Esophagus muscularis mucosa (tissue), 4 donors: ENCODE measurements at regions not wholly inside any gene's neighbourhood (a gene's known extent, or its start where the extent isn't known, plus 50 kb on each side); places are given as distances from the start of the nearest gene placed in this dataset.

Source experiments
- DNase-seq: peaks from one replicate; pipeline ENCODE4 v3.0.0-alpha.2; 2017; ENCODE audit errors: extremely low spot score
- H3K27ac ChIP-seq, 4 donors: fragments of 200-600 bp; sonication (generic); replicated peaks in 1 of 4; 1 replicate in 3 of 4; 2 replicates in 1 of 4; pipeline ENCODE4 v1.5.1; 2016 to 2019; ENCODE audit warnings: mild to moderate bottlenecking in 1 of 4
- H3K27me3 ChIP-seq, 4 donors: fragments of 200-600 bp; sonication (generic); one replicate each; pipeline versions ENCODE4 v1.5.1 to v1.6.0; 2016 to 2019
- H3K36me3 ChIP-seq, 4 donors: fragments of 200-600 bp; sonication (generic); one replicate each; pipeline ENCODE4 v1.5.1; 2016 to 2019
- H3K4me1 ChIP-seq, 4 donors: fragments of 200-600 bp; sonication (generic); one replicate each; pipeline ENCODE4 v1.5.1; 2016 to 2019
- H3K4me3 ChIP-seq, 4 donors: fragments of 200-600 bp; sonication (generic); 1 replicate in 2 of 4; 2 replicates in 2 of 4; pipeline ENCODE4 v1.5.1; 2016 to 2019; ENCODE audit warnings: mild to moderate bottlenecking in 4 of 4, moderate library complexity in 1 of 4
- H3K9me3 ChIP-seq, 4 donors: fragments of 200-600 bp; sonication (generic); 1 replicate in 3 of 4; 2 replicates in 1 of 4; pipeline ENCODE4 v1.5.1; 2016 to 2019
- CTCF ChIP-seq, 3 experiments: fragments of 200-600 bp in 2 of 3; fragments of 450-650 bp in 1 of 3; sonication (generic) in 2 of 3; IDR thresholded peaks; one replicate each; pipeline ENCODE4 v1.5.1; 2017 to 2019; ENCODE audit warnings: antibody characterized with exemption in 3 of 3, mild to moderate bottlenecking in 2 of 3, moderate library complexity in 1 of 3
- EP300 ChIP-seq: sonication (generic); formaldehyde crosslinking; IDR thresholded peaks from one replicate; pipeline ENCODE4 v1.6.1; 2017; ENCODE audit warnings: antibody characterized with exemption
- POLR2A ChIP-seq: fragments of 450-650 bp; IDR thresholded peaks from one replicate; pipeline ENCODE4 v1.6.1; 2017; ENCODE audit warnings: antibody characterized with exemption, moderate library complexity, mild to moderate bottlenecking, low read depth
- POLR2AphosphoS5 ChIP-seq, 2 donors: sonication (generic); formaldehyde crosslinking; IDR thresholded peaks; one replicate each; pipeline ENCODE4 v1.6.1; 2017; ENCODE audit warnings: antibody characterized with exemption in 2 of 2
- WGBS: methylation state at CpG from one replicate; pipeline ENCODE4 v1.1.5; 2018; 5-methylcytosine and 5-hydroxymethylcytosine counted together
- intact Hi-C: fragments of 100-400 bp; cut with DNase I; formaldehyde crosslinking; loops from one replicate; pipeline ENCODE4 v1.15.1; 2023

- peaks cover 0 to 8% (median 0%) of the 10 kb centered on the region in 4 donors for H3K4me1 ChIP-seq
- H3K4me3 ChIP-seq, result no peak overlapping the region
- no peak overlapping the region for H3K27ac ChIP-seq
- no peak for TF ChIP-seq EP300
- TF ChIP-seq POLR2AphosphoS5 (IDR thresholded peaks at IDR 0.05), result no peak
- DNase-seq, result no peak
- no peaks in the 10 kb centered on the region for H3K27me3 ChIP-seq
- no peaks in the 10 kb centered on the region for H3K36me3 ChIP-seq
- no peaks in the 10 kb centered on the region for H3K9me3 ChIP-seq
- intact Hi-C loops, result no loop called here
- WGBS, result 98% methylated on average over 2 of the region's 2 CpGs
These were observed 203.0 kb upstream of the SESN3 start for GRCh38 chr11:95434009-95434408.

- H3K27ac ChIP-seq, result no peak overlapping the region
- no peak overlapping the region for H3K4me3 ChIP-seq
- no peaks in the 10 kb centered on the region for H3K36me3 ChIP-seq
- no peak for TF ChIP-seq CTCF (IDR thresholded peaks at IDR 0.05)
- TF ChIP-seq EP300, result no peak
- TF ChIP-seq POLR2A, result no peak
- TF ChIP-seq POLR2AphosphoS5 (IDR thresholded peaks at IDR 0.05), result no peak
- no peak for DNase-seq
- intact Hi-C loops, result no loop called here
- WGBS, result 92% methylated on average over 4 of the region's 4 CpGs
- H3K9me3 ChIP-seq, result no peaks in the 10 kb centered on the region
- peaks cover 0 to 8% (median 0%) of the 10 kb centered on the region in 4 donors for H3K4me1 ChIP-seq
- no peaks in the 10 kb centered on the region for H3K27me3 ChIP-seq
These were observed 201.9 kb upstream of the SESN3 start for GRCh38 chr11:95432714-95433503.

- no peak for DNase-seq
- H3K36me3 ChIP-seq, result no peaks in the 10 kb centered on the region
- H3K27me3 ChIP-seq, result no peaks in the 10 kb centered on the region
- WGBS, result 85% methylated on average over 1 of the region's 1 CpG
- TF ChIP-seq CTCF (IDR thresholded peaks at IDR 0.05), result no peak
- no peak for TF ChIP-seq POLR2AphosphoS5 (IDR thresholded peaks at IDR 0.05)
- no peak for TF ChIP-seq POLR2A
- no peak for TF ChIP-seq EP300
- no peaks in the 10 kb centered on the region for H3K9me3 ChIP-seq
- intact Hi-C loops, result no loop called here
- no peak overlapping the region for H3K4me3 ChIP-seq
- H3K27ac ChIP-seq, result no peak overlapping the region
- no peaks in the 10 kb centered on the region for H3K4me1 ChIP-seq
These were observed 198.4 kb upstream of the SESN3 start for GRCh38 chr11:95429376-95429907.

- TF ChIP-seq CTCF (IDR thresholded peaks at IDR 0.05), result no peak
- TF ChIP-seq EP300, result no peak
- no peak for TF ChIP-seq POLR2A
- TF ChIP-seq POLR2AphosphoS5 (IDR thresholded peaks at IDR 0.05), result no peak
- Histone ChIP-seq H3K36me3 (no peaks in the 10 kb centered on the region), H3K4me3 (no peak overlapping the region), H3K9me3 (no peaks in the 10 kb centered on the region), H3K27me3 (no peaks in the 10 kb centered on the region), H3K27ac (no peak overlapping the region), H3K4me1 (no peaks in the 10 kb centered on the region)
- intact Hi-C loops, result no loop called here
- WGBS, result 89% methylated on average over 5 of the region's 5 CpGs
- DNase-seq, result no peak
These were observed 195.9 kb upstream of the SESN3 start for GRCh38 chr11:95426823-95427462.

- H3K36me3 ChIP-seq, result no peaks in the 10 kb centered on the region
- no peak for DNase-seq
- TF ChIP-seq CTCF (IDR thresholded peaks at IDR 0.05), result no peak
- no peak for TF ChIP-seq EP300
- TF ChIP-seq POLR2AphosphoS5 (IDR thresholded peaks at IDR 0.05), result no peak
- no peak for TF ChIP-seq POLR2A
- no peaks in the 10 kb centered on the region for H3K9me3 ChIP-seq
- H3K27ac ChIP-seq, result no peak overlapping the region
- WGBS, result 68% methylated on average over 2 of the region's 2 CpGs
- peaks cover 0 to 12% (median 8%) of the 10 kb centered on the region in 4 donors for H3K4me1 ChIP-seq
- no peak overlapping the region for H3K4me3 ChIP-seq
- H3K27me3 ChIP-seq, result no peaks in the 10 kb centered on the region
- intact Hi-C loops, result no loop called here
These were observed 188.9 kb upstream of the SESN3 start for GRCh38 chr11:95419915-95420314.
